Hematopoietic multipotent progenitor cell (in vitro differentiated cells): ENCODE measurements at regions not wholly inside any gene's neighbourhood (a gene's known extent, or its start where the extent isn't known, plus 50 kb on each side); places are given as distances from the start of the nearest gene placed in this dataset.

Source experiments
- DNase-seq, 3 donors: peaks; one replicate each; pipeline ENCODE4 v3.0.0-alpha.2; 2011 to 2015; ENCODE audit warnings: low read depth in 2 of 3, low spot score in 2 of 3

DNA sequence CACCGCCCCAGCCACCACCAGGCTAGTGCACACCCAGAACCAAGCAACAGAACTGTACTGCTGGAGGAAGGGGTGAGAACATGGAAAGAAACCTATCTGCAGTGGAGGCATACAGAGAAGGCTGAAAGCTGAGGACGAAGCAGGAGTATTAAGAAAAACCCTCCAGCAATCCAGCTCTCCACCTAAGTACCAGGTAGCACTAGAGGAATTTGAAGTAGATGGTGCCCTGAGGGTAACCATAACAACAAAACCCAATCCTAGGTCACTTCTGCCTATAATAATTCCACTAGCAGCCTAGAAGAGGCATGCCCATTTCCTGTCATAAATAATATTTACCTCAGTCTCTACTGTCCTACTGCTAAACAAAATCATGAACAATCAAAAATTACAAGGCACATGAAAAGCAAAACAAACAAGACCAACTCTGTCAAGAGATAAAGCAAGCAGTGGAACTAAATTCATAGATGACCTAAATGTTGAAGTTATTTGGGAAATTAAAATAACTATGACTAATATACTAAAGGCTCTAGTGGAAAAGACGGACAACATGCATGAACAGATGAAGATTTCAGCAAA, 51.1 kb downstream of the HYCC1 start:
- no peak for DNase-seq

DNA sequence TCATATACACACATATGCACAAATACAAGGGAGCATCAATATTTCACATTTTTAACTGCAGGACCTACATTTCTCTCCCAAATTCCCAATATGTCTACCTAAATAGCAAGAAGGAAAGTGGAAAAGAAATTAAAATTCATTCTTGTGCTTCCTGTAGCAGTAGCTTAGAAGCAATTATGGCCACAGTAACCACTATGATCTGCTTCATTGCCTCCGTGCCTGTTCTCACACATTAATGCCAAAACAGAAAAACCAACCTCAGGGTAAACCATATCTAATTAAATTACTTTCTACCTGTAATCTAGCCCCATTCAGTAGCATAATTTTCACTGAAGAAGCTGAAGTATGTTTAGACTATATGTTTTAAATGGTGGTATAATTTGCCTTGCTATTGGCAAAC, 55.2 kb downstream of the HYCC1 start:
- DNase-seq = no peak

DNA sequence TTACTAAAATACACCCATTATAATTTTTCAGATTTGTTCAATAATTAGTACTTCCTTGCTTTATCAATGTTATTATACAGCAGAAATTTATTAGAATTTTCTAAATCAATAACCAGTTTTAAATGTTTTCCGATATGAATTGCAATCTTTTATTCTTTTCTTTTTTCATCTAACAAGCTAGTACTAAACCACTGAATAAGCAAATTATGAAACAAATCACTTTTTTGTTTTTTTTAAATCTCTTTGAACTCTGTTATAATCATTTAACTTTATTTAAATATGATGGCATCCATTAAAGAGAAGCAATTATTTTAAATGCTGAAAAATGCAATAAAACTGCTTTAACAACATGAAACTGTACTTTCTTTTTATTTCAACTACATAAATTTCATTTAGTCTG, 59.7 kb downstream of the HYCC1 start:
- no peak for DNase-seq

DNA sequence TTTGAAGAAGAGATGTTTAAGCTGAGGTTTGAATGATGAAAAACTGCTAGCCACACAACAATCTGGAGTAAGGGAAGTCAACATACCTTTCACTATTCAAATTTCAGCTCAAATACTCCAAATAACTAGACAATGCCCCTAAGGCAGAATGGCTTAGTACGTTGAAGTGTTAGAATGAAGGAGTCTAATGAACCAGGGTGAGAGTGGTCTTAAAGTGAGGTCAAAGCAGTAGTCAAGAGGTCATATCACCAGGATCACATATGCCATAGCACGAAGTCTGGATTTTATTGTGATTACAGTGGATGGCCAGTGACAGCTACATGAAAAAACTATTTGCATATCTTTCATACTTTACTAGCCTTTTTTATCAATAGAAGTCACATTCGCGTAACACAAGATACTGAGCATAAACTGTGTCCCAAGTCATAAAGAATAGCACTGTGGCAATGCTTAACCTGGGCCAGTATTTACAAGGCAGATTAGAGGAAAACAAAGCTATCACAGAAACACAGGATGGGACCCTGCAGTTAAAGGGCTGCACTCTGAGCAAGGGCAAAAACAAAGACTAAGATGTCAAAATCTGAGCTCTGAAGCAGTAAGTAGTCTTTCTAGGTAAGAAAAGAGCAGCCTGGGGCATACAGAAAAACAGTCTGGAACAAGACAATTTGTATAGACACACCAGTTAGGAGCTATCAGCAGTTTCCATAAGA, 61.5 kb downstream of the HYCC1 start:
- DNase-seq = no peak

DNA sequence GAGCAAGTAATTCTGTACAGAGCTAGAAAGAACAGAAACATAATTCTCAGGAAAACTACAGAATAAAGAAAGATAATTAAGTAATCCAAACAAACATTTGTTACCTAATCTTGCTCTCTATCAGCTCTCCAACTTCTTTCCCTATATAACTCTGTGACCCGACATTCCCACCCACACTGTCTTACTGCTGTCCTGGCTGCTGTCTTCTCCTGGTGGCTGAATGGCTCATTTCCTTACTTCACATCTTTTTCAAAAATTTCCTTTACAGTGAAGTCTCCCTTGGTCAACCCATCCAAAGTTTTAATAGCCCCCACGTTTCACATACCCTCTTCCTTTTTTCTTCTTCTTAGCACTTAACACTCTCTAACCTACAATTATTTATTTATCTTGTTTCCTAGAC, 64.0 kb downstream of the HYCC1 start:
- no peak for DNase-seq

DNA sequence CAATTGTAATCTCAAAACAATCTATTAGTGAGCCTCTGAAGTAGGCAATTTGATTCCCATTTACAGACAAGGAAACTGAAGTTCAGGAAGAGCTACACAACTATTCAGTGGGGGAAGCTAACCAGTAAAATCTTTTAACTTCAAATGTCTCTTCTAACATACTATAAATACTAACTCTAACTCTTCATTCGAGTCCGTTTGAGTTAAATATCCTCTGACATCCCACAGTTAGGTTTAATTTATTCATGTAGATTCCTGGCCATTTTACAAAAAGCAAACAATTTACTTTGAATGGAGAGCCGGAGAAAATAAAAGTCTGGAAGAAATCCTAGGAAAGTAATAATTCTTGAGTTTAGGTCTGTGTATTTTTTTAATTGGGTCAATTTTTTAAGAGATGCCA, 64.7 kb downstream of the HYCC1 start:
- DNase-seq = no peak

DNA sequence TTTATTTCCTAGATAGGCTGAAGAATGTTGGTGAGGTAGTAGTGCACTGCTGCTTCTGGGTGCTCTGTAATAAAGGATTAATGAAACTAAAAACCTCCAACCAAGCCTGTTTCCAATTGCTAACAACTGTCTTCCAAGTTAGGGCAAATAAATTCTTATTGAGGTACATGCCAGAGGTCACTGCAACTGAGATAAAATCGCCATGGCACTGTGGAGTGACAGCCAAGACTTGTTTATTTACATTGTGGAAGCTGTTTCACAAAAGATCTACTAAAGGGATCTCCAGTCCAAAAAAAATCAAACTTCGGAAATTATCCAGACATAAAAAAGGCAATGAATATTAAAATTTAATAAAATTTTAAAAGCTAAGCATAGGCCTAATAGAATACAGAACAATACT, 65.2 kb downstream of the HYCC1 start:
- DNase-seq = no peak

DNA sequence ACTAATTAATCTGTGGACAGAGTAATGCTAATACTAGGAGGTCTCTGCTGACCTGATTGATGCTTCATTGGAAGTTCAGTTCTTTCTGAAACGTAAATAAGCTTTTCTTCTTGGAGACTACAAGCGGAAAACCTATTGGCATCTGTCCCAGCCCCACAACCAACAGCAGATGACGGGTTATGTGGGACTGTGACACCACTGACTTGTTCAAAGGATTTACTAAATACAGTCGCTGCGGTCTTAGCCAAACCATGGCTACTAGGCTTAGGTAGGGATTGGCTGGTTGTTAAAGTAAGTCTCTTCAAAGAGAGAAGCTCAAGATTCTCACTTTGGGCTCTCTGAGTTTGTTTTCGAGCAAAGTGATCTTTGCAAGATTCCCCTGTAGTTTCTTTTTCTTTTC, 68.3 kb downstream of the HYCC1 start:
- DNase-seq = no peak

DNA sequence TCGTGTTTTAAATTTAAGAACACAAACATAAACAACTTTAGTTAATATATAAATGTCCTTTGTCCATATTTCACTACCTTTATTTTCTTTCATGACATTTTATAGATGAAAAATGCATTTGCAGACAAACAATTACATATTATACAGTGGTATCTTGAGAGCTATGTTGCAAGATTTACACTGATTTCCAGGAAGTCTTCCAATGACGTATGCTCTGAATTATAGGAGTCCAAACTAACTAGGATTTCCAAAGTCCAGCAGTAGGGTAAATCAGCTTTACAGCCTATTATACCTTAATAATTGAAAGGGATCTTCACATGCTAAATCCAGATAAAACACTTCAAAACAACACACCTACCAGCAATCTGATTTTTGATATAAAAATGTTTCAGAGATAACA, 69.4 kb downstream of the HYCC1 start:
- DNase-seq = no peak

DNA sequence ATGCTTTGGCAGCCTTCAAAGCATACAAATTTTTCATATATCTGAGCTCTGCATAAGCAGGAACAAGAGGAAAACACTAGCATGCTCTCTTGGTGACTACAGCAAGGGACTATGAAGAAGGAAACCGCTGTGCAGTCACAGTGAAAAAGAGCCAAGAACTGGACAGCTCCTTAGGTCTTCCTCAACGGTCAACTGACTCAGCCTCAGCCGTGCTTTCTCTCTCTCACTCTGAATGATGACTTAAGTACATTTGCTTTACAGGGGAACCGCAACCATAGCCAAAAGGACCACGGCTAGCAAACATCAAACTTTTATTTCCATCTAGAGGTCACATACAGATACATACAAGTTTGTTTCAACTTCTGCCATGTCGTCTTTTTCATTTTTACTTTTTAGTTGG, 69.9 kb downstream of the HYCC1 start:
- DNase-seq = no peak

DNA sequence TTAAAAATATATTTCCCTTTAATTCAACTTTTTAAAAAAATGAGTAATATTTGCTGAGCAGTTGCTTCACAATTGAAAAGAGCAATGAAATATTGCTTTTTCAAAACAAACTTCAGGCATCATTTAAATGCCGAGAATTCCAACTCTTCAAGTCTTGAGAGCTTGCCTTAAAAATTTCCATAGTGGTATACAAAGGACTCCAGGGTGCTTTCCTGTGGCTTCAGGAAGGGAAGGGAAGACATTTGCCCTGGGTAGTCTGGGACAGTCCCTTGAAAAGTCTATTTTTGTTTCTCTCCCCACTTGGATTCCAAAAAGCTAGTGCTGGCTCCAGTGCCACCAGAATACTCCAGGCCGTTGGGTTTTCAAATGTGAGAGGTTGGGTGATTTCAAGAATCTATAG, 71.7 kb downstream of the HYCC1 start:
- no peak for DNase-seq

DNA sequence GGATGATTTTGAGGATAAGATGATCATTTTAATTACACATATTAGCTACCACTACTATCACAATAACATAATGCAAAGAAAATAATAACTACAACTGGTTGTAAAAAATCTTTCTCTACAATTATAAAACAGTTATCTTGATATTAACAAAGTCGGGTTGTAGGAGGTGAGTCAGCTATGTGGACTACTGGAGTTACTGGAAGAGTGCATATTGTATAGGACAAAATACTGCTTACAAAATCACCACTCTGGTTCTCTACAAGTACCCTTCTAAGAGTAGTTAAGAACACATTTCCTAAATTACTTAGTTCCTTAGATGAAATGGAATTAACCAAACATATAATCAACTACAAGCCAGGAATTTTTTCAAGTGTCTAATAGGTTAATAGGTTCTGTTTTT, 74.1 kb downstream of the HYCC1 start:
- DNase-seq = no peak

DNA sequence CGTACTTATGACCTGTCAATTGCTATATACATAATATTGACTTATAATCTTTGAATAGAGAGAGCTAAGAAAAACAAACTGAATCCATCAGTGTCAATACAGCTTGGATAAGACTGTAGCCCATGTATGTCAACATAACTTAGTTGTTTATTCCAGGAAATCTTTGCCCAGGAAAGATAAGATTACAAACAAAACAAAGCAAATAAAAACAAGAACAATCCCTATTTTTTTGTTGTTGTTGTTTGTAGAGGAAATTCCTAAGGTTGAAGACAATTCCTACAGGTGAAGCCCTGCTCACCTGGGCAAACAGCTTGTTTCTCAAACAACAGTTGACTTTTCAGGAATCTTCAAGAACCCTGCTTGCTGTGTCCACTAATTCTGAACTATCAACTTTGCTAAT, 76.0 kb downstream of the HYCC1 start:
- DNase-seq = no peak

DNA sequence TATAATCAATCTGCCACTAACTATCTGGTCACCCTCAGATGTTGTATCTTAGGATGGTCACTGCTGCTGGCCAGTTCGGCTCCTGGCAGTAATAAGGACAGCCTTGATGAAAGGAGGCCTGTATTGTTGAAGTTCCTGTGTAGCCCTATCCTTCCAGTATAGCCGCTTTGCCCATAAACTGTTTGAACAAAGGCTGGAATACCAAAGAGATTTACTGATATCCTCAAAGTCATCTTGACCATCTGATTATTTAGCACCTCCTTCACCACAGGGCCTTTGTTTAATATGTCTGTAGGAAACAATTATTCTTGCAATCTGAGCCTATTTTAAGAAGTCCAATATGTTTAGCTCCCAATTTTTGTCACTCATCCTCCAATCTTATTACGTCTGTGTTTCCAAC, 77.7 kb downstream of the HYCC1 start:
- no peak for DNase-seq

DNA sequence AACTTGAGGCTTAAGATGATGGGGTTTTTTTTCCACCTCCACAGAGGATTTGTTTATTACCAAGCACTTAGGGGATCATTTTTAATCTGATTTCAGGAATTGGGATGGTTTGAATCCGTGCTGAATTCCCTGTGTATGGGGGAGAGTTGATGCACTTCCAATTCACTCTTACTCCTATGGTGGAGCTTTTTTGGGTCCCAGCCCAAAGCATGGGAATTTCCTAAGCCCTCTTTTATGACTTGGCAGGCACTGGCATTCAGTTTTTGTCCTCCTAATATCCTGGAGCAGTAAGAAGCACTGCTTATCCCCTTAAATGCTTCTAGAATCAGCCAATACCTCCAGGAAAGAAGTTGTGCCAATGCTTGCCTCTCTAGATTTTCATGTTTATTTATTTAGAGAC, 78.7 kb downstream of the HYCC1 start:
- no peak for DNase-seq

DNA sequence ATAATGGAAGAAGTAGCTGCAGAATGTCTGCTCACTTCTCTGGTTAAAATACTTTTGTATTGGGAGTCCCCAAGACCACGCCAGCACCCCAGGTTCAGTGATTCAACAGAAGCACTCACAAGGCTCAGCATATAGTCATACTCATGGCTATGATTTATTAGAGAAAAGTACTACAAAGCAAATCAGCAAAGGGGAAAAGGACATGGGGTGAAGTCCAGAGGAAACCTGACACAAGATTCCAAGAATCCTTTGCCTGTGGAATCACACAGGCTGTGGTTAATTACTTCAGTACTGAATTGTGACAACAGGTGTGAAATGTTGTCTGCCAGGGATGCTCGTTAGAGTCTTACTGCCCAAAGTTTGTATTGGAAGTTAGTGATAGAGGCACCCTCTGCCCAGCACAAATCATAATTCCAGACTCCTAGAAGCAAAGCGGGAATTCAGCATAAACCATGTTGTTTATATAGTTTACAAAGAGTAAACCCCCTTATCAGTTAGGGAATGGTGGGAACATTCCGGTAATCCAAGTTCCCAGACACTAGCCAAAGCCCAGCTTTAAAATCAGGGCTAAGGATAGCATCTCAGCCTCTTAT, 79.4 kb downstream of the HYCC1 start:
- DNase-seq = no peak

DNA sequence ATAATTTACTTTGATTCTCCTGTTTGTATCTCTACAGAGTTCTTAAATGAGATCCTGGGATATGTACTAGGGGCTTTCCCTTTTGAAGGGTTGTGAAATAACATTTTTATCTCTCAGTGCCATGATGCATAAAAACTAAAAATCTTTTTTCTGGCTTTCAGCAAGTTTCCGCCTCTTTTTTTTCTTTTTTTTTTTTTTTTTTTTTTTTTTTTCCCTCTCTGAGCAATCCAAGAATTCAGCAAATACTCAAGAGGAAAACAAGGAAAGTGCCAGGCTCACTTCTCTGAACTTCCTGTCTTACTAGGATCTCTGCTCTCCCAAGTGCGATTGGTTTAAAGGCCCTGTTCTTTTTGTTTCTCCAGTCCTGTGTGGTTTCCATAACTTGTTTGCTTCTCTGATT, 79.9 kb downstream of the HYCC1 start:
- no peak for DNase-seq

DNA sequence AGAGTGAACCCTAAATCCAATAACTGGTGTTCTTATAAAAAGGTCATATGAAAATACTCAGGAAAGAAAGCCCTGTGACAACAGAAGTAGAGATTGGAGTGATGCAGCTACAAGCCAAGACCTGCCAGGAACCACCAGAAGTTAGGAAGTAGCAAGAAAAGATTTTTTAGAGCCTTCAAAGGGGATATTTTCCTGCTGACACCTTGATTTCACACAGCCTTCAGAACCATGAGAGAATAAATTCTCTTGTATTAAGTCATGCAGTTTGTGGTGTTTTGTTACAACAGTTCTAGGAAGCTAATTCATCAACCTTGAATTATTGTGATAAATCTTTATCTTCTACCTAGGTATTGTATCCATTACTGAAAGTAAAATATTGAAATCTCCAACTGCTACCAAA, 81.0 kb downstream of the HYCC1 start:
- DNase-seq = no peak

DNA sequence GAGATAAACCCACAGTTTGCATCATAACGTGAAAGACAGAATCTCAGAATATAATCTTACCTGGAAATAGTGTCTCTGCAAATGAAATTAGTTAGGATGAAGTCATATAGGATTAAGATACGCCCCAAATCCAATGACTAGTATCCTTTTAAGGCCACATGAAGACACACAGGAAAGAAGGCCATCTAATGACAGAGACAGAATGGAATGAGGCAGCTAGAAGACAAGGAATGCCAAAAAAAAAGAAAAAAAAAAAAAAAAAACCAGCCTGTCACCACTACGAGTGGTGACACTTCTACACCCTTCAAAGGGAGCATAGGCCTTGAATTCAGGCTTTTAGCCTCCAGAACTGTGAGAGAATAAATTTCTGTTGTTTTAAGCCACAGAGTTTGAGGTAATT, 82.9 kb downstream of the HYCC1 start:
- DNase-seq = no peak

DNA sequence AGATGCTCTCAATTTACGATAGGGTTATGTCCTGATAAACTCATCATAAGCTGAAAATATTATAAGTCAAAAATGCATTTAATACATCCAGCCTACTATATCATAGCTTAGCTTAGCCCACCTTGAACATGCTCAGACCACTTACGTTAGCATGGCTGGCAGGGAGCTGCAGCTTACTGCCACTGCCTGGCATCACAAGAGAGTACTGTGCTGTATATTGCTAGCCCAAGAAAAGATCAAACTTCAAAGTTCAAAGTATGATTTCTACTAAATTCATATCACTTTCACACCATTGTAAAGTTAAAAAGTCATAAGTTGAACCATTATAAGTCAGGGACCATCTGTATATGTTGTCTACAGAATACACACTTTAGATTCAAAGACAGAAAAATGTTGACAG, 91.6 kb downstream of the HYCC1 start:
- DNase-seq = no peak

DNA sequence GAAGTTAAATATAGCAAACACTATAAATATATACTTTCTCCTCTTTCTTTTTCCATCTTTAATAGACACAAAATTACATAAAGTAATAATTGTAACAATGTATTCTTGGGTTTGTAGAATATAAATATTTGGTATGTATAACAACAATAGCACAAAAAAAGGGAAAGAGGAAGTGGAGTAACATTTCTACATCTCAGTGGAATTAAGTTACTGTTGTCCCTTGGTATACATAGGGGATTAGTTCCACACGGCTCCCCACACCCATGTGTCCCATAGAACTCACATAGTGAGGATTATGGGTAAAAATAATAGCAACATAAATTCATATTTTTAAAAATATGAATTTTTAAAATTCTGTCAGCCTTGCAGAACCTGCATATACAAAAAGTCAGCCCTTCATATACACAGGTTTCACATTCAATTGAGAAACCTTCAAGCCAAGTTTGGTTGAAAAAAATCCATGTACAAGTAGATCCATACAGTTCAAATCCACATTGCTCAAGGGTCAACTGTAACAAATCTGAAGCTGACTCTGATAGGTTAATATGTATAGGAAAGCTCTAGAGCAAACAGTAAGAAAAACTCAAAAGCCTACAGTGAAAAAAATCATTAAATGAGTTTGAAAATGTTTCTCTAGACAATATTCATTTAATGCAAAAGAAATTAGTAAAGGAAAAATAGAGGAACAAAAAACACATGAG, 92.4 kb downstream of the HYCC1 start:
- DNase-seq = no peak

DNA sequence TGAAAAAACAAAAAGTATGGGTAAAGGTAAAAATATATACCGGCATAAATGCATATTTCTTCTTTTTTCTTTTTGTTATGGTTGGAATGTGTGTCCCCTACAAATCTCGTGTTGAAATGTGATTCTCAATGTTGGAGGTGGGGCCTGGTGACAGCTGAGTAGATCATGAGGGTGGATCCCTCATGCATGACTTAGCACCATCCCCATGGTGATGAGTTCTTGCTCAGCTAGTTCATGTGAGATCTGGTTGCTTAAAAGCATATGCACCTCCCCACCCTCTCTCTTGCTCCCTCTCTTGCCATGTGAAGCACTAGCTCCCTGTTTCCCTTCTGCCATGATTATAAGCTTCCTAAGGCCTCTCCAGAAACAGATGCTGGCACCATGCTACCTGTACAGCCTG, 93.3 kb downstream of the HYCC1 start:
- no peak for DNase-seq
